Upper lobe of left lung (tissue), 6 donors: ENCODE measurements at regions not wholly inside any gene's neighbourhood (a gene's known extent, or its start where the extent isn't known, plus 50 kb on each side); places are given as distances from the start of the nearest gene placed in this dataset.

Experiments used
- ATAC-seq, 2 donors: fragments of 200-7000 bp; cut with Tn5 transposase; one replicate each; pipeline ENCODE4 v1.9.1; 2022; ENCODE audit warnings: mild to moderate bottlenecking in 2 of 2, moderate library complexity in 2 of 2; ENCODE audit not compliant: low FRiP score in 2 of 2
- DNase-seq, 2 donors: peaks; one replicate each; pipeline ENCODE4 v3.0.0-alpha.2; 2019 to 2020
- H3K27ac ChIP-seq, 4 donors: fragments of 200-600 bp; sonication (generic); one replicate each; pipeline ENCODE4 v1.5.1; 2016 to 2019
- H3K27me3 ChIP-seq, 4 donors: fragments of 200-600 bp; sonication (generic); one replicate each; pipeline ENCODE4 v1.5.1; 2017 to 2019
- H3K36me3 ChIP-seq, 4 donors: fragments of 200-600 bp; sonication (generic); one replicate each; pipeline ENCODE4 v1.5.1; 2016 to 2019
- H3K4me1 ChIP-seq, 4 donors: fragments of 200-600 bp; sonication (generic); one replicate each; pipeline ENCODE4 v1.5.1; 2018 to 2019
- H3K4me3 ChIP-seq, 4 donors: fragments of 200-600 bp; sonication (generic); one replicate each; pipeline ENCODE4 v1.5.1; 2017 to 2019; ENCODE audit warnings: mild to moderate bottlenecking in 2 of 4, moderate library complexity in 1 of 4
- H3K9me3 ChIP-seq, 4 donors: fragments of 200-600 bp; sonication (generic); one replicate each; pipeline ENCODE4 v1.5.1; 2018 to 2019
- EP300 ChIP-seq, 4 donors: sonication (generic); formaldehyde crosslinking; IDR thresholded peaks; one replicate each; pipeline ENCODE4 v1.5.1; 2017; ENCODE audit warnings: antibody characterized with exemption in 4 of 4, control low read depth in 2 of 4
- POLR2A ChIP-seq, 4 donors: fragments of 450-650 bp; IDR thresholded peaks; one replicate each; pipeline ENCODE4 v1.5.1; 2016 to 2017; ENCODE audit warnings: antibody characterized with exemption in 4 of 4, mild to moderate bottlenecking in 2 of 4
- POLR2AphosphoS5 ChIP-seq, 2 donors: sonication (generic); formaldehyde crosslinking; IDR thresholded peaks; one replicate each; pipeline ENCODE4 v1.5.1; 2017; ENCODE audit warnings: antibody characterized with exemption in 2 of 2
- WGBS, 2 donors: methylation state at CpG; one replicate each; pipeline ENCODE4 v1.1.5; 2017 to 2018; 5-methylcytosine and 5-hydroxymethylcytosine counted together
- TF ChIP-seq, protein P1 (sequence below), 6 experiments: fragments of 450-650 bp in 4 of 6; fragments of 200-600 bp in 2 of 6; sonication (generic) in 2 of 6; IDR thresholded peaks; one replicate each; pipeline ENCODE4 v1.5.1; 2016 to 2019; ENCODE audit warnings: antibody characterized with exemption in 6 of 6
- donor health status: DM: no; HTN: no; CAD: no; lungs with moderate emphysema.
- donor health status: DM: no; HTN: yes; CAD: no; lungs with severe emphysema.

DNA sequence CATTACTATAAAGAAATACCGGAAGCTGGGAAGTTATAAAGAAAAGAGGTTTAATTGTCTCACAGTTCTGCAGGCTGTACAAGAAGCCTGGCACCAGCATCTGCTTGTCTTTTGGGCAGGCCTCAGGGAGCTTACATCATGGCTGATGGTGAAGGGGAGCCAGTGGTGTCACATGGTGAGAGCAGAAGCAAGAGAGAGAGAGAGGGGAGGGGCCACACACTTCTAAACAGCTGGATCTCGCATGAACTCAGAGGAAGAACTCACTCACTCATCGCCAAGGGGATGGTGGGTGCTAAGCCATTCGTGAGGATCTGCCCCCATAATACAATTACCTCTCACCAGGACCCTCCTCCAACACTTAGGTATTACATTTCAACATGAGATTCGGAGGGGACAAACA, 51.8 kb upstream of the ANKRD34C start:
- H3K9me3 ChIP-seq: peaks cover 0 to 4% (median 0%) of the 10 kb centered on the region in 4 donors
- no peak overlapping the region for H3K4me3 ChIP-seq
- H3K4me1 ChIP-seq: no peaks in the 10 kb centered on the region
- H3K27ac ChIP-seq: no peak overlapping the region
- TF ChIP-seq EP300 (IDR thresholded peaks at IDR 0.05): no peak
- ATAC-seq (no peak), DNase-seq (no peak)
- H3K36me3 ChIP-seq: no peaks in the 10 kb centered on the region
- no peaks in the 10 kb centered on the region for H3K27me3 ChIP-seq
- 62 to 77% methylated on average over 5 of the region's 5 CpGs for WGBS, 2 donors

GRCh38 chr15:79222808-79223207, 59.7 kb upstream of the ANKRD34C start:
- Histone ChIP-seq H3K4me3 (no peak overlapping the region), H3K27ac (no peak overlapping the region), H3K36me3 (no peaks in the 10 kb centered on the region), H3K27me3 (no peaks in the 10 kb centered on the region), H3K9me3 (peaks cover 0 to under 1% (median 0%) of the 10 kb centered on the region in 4 donors), H3K4me1 (no peaks in the 10 kb centered on the region)
- ATAC-seq (no peak), DNase-seq (no peak)
- WGBS, 2 donors: 25 to 43% methylated on average over 2 of the region's 2 CpGs
- TF ChIP-seq EP300 (IDR thresholded peaks at IDR 0.05) (no peak), POLR2AphosphoS5 (IDR thresholded peaks at IDR 0.05) (no peak), POLR2A (IDR thresholded peaks at IDR 0.05) (no peak)

- TF ChIP-seq, protein P1, sequence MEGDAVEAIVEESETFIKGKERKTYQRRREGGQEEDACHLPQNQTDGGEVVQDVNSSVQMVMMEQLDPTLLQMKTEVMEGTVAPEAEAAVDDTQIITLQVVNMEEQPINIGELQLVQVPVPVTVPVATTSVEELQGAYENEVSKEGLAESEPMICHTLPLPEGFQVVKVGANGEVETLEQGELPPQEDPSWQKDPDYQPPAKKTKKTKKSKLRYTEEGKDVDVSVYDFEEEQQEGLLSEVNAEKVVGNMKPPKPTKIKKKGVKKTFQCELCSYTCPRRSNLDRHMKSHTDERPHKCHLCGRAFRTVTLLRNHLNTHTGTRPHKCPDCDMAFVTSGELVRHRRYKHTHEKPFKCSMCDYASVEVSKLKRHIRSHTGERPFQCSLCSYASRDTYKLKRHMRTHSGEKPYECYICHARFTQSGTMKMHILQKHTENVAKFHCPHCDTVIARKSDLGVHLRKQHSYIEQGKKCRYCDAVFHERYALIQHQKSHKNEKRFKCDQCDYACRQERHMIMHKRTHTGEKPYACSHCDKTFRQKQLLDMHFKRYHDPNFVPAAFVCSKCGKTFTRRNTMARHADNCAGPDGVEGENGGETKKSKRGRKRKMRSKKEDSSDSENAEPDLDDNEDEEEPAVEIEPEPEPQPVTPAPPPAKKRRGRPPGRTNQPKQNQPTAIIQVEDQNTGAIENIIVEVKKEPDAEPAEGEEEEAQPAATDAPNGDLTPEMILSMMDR (IDR thresholded peaks at IDR 0.05): no peak
- TF ChIP-seq EP300 (IDR thresholded peaks at IDR 0.05): no peak
- no peak for TF ChIP-seq POLR2A (IDR thresholded peaks at IDR 0.05)
- TF ChIP-seq POLR2AphosphoS5 (IDR thresholded peaks at IDR 0.05): no peak
- no peak for DNase-seq
- no peak for ATAC-seq
- Histone ChIP-seq H3K4me3 (no peak overlapping the region), H3K4me1 (no peaks in the 10 kb centered on the region), H3K27ac (no peak overlapping the region), H3K9me3 (peaks cover 0 to 9% (median 0%) of the 10 kb centered on the region in 4 donors), H3K27me3 (no peaks in the 10 kb centered on the region), H3K36me3 (no peaks in the 10 kb centered on the region)
- 28 to 79% methylated on average over 2 of the region's 2 CpGs for WGBS, 2 donors
Measured at GRCh38 chr15:79221696-79222095, 60.8 kb upstream of the ANKRD34C start.

- Histone ChIP-seq H3K27me3 (no peaks in the 10 kb centered on the region), H3K27ac (no peak overlapping the region), H3K36me3 (no peaks in the 10 kb centered on the region), H3K4me3 (no peak overlapping the region), H3K9me3 (peaks cover 0 to 9% (median 0%) of the 10 kb centered on the region in 4 donors), H3K4me1 (no peaks in the 10 kb centered on the region)
- 51 to 76% methylated on average over 4 of the region's 4 CpGs for WGBS, 2 donors
- no peak for TF ChIP-seq POLR2A (IDR thresholded peaks at IDR 0.05)
- TF ChIP-seq EP300 (IDR thresholded peaks at IDR 0.05): no peak
- no peak for TF ChIP-seq POLR2AphosphoS5 (IDR thresholded peaks at IDR 0.05)
- TF ChIP-seq, protein P1 (IDR thresholded peaks at IDR 0.05): no peak
- no peak for DNase-seq
- ATAC-seq: no peak
Measured at GRCh38 chr15:79219393-79220056, 63.0 kb upstream of the ANKRD34C start.

DNA sequence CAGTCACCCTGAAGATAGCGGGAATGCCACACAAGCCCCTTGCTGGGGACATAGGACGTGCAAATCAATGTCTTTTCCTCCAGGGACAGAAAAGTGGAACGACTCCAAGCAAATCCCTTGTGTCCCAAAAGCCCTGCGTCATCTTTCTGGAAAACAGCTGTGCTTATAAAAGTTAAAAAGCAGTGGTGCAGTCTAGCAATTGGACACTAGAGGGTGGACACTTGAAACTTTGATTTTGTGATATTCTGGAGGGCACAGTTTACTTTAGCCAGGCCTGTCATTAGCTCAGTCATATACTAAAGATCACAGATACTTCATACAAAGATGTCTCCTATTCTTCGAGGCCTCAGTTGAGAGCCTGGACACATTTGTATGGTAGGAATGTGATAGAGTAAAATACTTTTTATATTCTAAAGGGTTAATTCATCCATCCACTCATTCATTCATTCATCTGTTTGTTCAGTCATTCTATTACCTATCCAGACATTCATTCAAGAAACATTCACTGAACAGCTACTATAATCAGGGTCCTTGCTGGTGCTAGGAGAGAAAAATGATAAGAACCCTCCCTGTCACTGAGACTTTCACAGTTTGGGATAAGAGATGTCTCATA, 63.8 kb upstream of the ANKRD34C start:
- H3K9me3 ChIP-seq: peaks cover 0 to 9% (median 0%) of the 10 kb centered on the region in 4 donors
- TF ChIP-seq, protein P1 (IDR thresholded peaks at IDR 0.05): no peak
- TF ChIP-seq POLR2AphosphoS5 (IDR thresholded peaks at IDR 0.05) (no peak), EP300 (IDR thresholded peaks at IDR 0.05) (no peak), POLR2A (IDR thresholded peaks at IDR 0.05) (no peak)
- ATAC-seq (no peak), DNase-seq (no peak)
- H3K4me3 ChIP-seq: no peak overlapping the region
- no peak overlapping the region for H3K27ac ChIP-seq
- no peaks in the 10 kb centered on the region for H3K36me3 ChIP-seq
- 69 to 71% methylated on average over 5 of the region's 5 CpGs for WGBS, 2 donors
- H3K27me3 ChIP-seq: no peaks in the 10 kb centered on the region
- H3K4me1 ChIP-seq: no peaks in the 10 kb centered on the region
